Naive thymus-derived CD8-positive, alpha-beta T cell (primary cell): ENCODE measurements at regions not wholly inside any gene's neighbourhood (a gene's known extent, or its start where the extent isn't known, plus 50 kb on each side); places are given as distances from the start of the nearest gene placed in this dataset. TPM values are rescaled to one million over a fixed set of nuclear protein-coding genes. Genes with fewer than 3 reads are reported as not detected.

Experiments used
- ATAC-seq, 2 donors: fragments of 150-1000 bp; cut with Tn5 transposase in 1 of 2; sonication (Bioruptor Pico), chemical (Tn5 transposase) in 1 of 2; 1 replicate in 1 of 2; 2 replicates in 1 of 2; pipeline ENCODE4 v1.10.0; 2021; ENCODE audit warnings: mild to moderate bottlenecking in 2 of 2, moderate library complexity in 2 of 2
- POLR2A ChIA-PET: fragments of 350-600 bp; sonication (Branson Sonifier 250); formaldehyde crosslinking; loops from one replicate; lab custom pipeline; 2021; ENCODE audit warnings: antibody characterized with exemption; lab: Charles Lee
- DNase-seq, 10 donors: peaks; one replicate each; pipeline versions ENCODE4 v3.0.0 to v3.0.0-alpha.2; 2020 to 2022
- H3K27ac Mint-ChIP-seq, 10 donors: one replicate each; pipeline ENCODE4 v1.8.0; 2020 to 2022; ENCODE audit warnings: mild to moderate bottlenecking in 10 of 10, mixed read lengths in 10 of 10, moderate library complexity in 4 of 10, inconsistent platforms in 1 of 10
- H3K27me3 Mint-ChIP-seq, 5 donors: one replicate each; pipeline ENCODE4 v1.8.0; 2021 to 2022; ENCODE audit warnings: mixed read lengths in 5 of 5
- H3K36me3 Mint-ChIP-seq, 3 donors: one replicate each; pipeline ENCODE4 v1.8.0; 2020 to 2022; ENCODE audit warnings: mixed read lengths in 3 of 3, mild to moderate bottlenecking in 2 of 3, inconsistent platforms in 1 of 3
- H3K4me1 Mint-ChIP-seq, 4 donors: one replicate each; pipeline ENCODE4 v1.8.0; 2021 to 2022; ENCODE audit warnings: mixed read lengths in 4 of 4
- H3K4me3 Mint-ChIP-seq, 10 donors: one replicate each; pipeline ENCODE4 v1.8.0; 2020 to 2022; ENCODE audit warnings: mild to moderate bottlenecking in 10 of 10, mixed read lengths in 10 of 10, moderate library complexity in 6 of 10, inconsistent platforms in 1 of 10
- H3K9me3 Mint-ChIP-seq, 9 donors: one replicate each; pipeline ENCODE4 v1.8.0; 2020 to 2022; ENCODE audit warnings: mixed read lengths in 9 of 9, mild to moderate bottlenecking in 3 of 9, inconsistent platforms in 1 of 9, moderate library complexity in 1 of 9
- microRNA-seq: library from miRNA; unstranded; fragments of <30 nt; microRNA quantifications from one replicate; pipeline ENCODE4 v1.2.0, GENCODE V29; 2022; ENCODE audit warnings: borderline microRNAs expressed

DNA sequence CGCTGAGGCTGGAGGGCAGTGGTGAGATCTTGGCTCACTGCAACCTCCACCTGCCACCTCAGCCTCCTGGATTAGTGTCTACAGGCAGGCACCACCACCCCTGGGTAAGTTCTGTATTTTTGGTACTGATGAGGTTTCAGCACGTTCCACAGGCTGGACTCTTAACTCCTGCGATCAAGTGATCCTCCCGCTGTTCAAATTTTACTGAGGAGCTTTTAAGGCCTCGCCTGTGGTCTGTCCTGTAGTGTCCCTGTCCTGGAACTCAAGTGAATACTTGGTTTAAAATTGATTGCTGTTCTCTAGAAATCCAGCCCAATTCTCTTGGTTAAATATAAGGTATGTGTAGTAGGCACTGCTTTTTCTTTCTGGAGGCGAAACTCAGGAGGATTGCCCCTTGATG, 65.2 kb downstream of the DPRX start:
- H3K4me1 Mint-ChIP-seq = no peaks in the 10 kb centered on the region
- H3K27ac Mint-ChIP-seq = no peak overlapping the region
- peaks cover 0 to 51% (median 22%) of the 10 kb centered on the region in 9 donors for H3K9me3 Mint-ChIP-seq

DNA sequence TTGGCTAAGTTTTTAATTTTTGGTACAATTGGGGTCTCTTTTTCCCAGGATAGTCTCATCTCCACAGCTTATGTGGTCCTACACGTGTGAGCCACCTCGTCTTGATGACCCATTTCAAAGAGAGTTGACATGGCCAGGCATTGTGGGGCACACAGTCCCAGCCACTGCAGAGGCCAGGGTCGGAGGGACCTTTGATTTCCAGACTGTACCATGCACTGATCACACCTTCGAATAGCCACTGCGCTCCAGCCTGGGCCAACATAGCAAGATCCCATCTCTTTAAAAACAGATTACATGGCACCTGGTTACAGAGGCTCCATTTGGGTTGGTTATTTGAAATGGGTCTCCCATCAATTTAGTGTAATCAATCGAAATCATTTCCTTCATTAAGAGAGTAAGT, 71.6 kb downstream of the DPRX start:
- POLR2A ChIA-PET = no interaction called here
- H3K27ac Mint-ChIP-seq = no peak overlapping the region
- DNase-seq (no peak), ATAC-seq (no peak)
- peaks cover 0 to 2% (median 0%) of the 10 kb centered on the region in 3 donors for H3K36me3 Mint-ChIP-seq
- no peaks in the 10 kb centered on the region for H3K4me1 Mint-ChIP-seq
- no peaks in the 10 kb centered on the region for H3K27me3 Mint-ChIP-seq
- peaks cover 0 to 40% (median 11%) of the 10 kb centered on the region in 9 donors for H3K9me3 Mint-ChIP-seq
- no peak overlapping the region for H3K4me3 Mint-ChIP-seq

More for the DNA sequence above, 65.2 kb downstream of the DPRX start:
- no peak for DNase-seq
- H3K4me3 Mint-ChIP-seq = no peak overlapping the region
- H3K27me3 Mint-ChIP-seq = peaks cover 0 to 2% (median 0%) of the 10 kb centered on the region in 5 donors
- H3K36me3 Mint-ChIP-seq = peaks cover 0 to 8% (median 3%) of the 10 kb centered on the region in 3 donors
- no peak for ATAC-seq
- POLR2A ChIA-PET = no interaction called here

DNA sequence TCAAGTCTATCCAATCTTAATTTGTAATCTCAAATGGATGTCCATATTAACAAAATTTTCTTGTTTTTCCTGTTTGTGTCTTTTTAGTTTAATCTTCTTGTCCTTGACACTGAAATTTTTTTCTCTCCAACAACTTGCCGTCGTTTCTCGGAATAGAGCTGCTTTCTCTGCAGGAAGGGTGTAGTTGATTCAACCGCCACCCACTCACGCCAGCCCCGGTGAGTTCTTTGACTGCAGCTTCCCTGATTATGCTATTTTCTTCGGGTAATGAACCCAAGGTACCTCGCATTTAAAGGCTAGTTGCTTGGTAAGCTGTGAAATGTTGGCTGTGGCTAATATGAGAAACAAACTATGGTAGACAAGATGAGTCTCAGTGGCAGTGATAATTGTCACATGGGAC, 72.2 kb downstream of the DPRX start:
- no peaks in the 10 kb centered on the region for H3K4me1 Mint-ChIP-seq
- H3K36me3 Mint-ChIP-seq = peaks cover 0 to 2% (median 0%) of the 10 kb centered on the region in 3 donors
- H3K4me3 Mint-ChIP-seq = no peak overlapping the region
- ATAC-seq (no peak), DNase-seq (no peak)
- POLR2A ChIA-PET = no interaction called here
- no peak overlapping the region for H3K27ac Mint-ChIP-seq
- H3K9me3 Mint-ChIP-seq = peaks cover 0 to 41% (median 11%) of the 10 kb centered on the region in 9 donors
- no peaks in the 10 kb centered on the region for H3K27me3 Mint-ChIP-seq

DNA sequence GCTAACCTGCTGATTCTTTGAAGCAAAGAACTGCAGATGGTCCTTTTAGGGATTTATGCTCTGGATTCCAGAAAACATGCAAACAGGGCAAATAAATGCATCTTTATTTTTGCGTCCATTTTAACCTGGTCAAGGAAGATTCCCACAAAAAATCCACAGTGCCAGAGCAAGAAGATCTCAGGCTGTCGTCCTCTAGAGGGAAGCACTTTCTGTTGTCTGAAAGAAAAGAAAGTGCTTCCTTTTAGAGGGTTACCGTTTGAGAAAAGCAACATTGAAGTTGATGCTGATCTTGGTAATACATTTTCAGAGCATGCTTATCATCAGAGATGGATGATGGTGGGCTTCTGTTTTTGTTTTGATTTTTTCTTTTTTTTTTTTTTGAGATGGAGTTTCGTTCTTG, 75.5 kb downstream of the DPRX start:
- no peak for ATAC-seq
- no peak for DNase-seq
- POLR2A ChIA-PET = no interaction called here
- peaks cover 0 to 33% (median 7%) of the 10 kb centered on the region in 9 donors for H3K9me3 Mint-ChIP-seq
- no peak overlapping the region for H3K4me3 Mint-ChIP-seq
- peaks cover 0 to 2% (median 0%) of the 10 kb centered on the region in 3 donors for H3K36me3 Mint-ChIP-seq
- H3K4me1 Mint-ChIP-seq = no peaks in the 10 kb centered on the region
- no peak overlapping the region for H3K27ac Mint-ChIP-seq
- H3K27me3 Mint-ChIP-seq = no peaks in the 10 kb centered on the region

DNA sequence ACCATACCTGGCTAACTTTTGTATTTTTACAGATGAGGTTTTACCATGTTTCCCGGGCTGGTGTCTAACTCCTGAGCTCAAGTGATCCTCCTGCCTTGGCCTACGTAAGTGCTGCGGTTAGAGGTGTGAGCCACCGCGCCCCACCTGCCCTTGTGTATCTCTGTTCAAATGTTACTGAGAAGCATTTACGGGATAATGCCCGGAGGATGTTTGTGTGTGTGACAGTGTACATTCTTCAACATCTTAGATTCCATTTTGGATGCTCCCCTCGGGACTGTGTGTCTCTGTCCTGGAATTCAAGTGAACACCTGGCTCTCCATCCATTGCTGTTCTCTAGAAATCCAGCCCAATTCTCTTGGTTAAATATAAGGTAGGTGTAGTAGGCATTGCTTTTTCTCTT, 93.7 kb downstream of the NLRP12 start:
- DNase-seq (no peak), ATAC-seq (no peak)
- Mint-ChIP-seq H3K27ac (no peak overlapping the region), H3K9me3 (peaks cover 0 to 45% (median 10%) of the 10 kb centered on the region in 9 donors), H3K4me3 (no peak overlapping the region), H3K36me3 (no peaks in the 10 kb centered on the region), H3K27me3 (peaks cover 0 to 3% (median 0%) of the 10 kb centered on the region in 5 donors), H3K4me1 (no peaks in the 10 kb centered on the region)
- POLR2A ChIA-PET = no interaction called here

Small RNAs in the stretch of these regions (microRNA-seq; reads per million reads assigned to microRNA genes)
- gene MIR516B2 (not detected), gene MIR517A (not detected), gene MIR517B (not detected), gene MIR518B (not detected), gene MIR518C (not detected), gene MIR518E (not detected), gene MIR518F (not detected), gene MIR519D (not detected), gene MIR520B (not detected), gene MIR520C (not detected), gene MIR520D (not detected), gene MIR520G (not detected), gene MIR521-2 (not detected), gene MIR523 (not detected), gene MIR524 (not detected), gene MIR525 (not detected), gene MIR526A1 (not detected), gene MIR526A2 (not detected)
